Stimulated activated CD4-positive, alpha-beta T cell treated with anti-CD3 and anti-CD28 coated beads, TNF-alpha, amount 100 ng/mL, for 48 hours (primary cell): ENCODE measurements at regions not wholly inside any gene's neighbourhood (a gene's known extent, or its start where the extent isn't known, plus 50 kb on each side); places are given as distances from the start of the nearest gene placed in this dataset.
"Not testable (repeated sequence)": the region's sequence is repeated elsewhere in the genome, so short reads cannot be mapped to it uniquely, and the experiment has no call there.

ENCODE experiments used
- DNase-seq, 3 donors: peaks; one replicate each; pipeline ENCODE4 v3.0.0-alpha.2; 2020; ENCODE audit warnings: low read depth in 3 of 3

- no peak for DNase-seq
Observed at GRCh38 chr9:75457474-75458011, 369.2 kb downstream of the OSTF1 start.

GRCh38 chr9:75459311-75459710, 371.0 kb downstream of the OSTF1 start:
- DNase-seq = not testable (repeated sequence)

DNA sequence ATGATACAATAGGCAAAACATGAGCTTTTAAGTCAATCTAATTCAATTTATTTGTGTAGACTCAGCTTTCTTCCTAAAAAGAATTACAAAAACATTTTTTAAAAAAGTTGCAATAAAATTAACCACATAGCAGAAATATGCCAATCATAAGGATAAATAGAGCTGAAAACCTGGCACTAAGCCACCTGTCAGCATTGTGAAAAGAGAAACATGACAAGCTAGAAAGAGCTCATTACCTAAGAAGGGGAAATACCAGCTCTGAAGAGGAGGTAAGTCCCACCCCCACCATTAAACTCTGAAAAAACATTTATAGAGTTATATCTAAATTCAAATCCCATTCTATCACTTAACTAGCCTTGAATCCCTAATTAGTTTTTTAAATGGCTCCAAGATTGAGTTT, 372.9 kb downstream of the OSTF1 start:
- DNase-seq = no peak

DNA sequence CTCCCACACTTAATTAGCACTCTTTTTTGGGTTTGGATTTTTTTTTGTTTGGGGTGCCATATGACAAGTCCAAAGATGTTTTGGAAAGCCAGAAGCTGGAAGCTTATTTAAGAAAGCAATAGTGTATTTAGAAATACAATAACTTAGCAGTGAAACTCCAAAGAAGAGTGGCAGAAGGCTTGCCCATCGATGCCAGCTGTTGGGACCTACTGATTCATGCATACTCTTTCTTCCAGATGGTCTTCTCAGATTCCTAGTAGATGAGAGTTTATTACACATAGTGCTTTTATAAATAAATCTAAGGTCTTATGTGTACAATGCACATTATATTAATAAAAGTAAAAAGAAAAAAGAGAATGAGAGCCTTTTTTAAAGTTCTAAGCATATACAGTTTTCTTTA, 374.6 kb downstream of the OSTF1 start:
- no peak for DNase-seq

GRCh38 chr9:75463871-75464270, 375.6 kb downstream of the OSTF1 start:
- no peak for DNase-seq

GRCh38 chr9:75464726-75465125, 376.4 kb downstream of the OSTF1 start:
- DNase-seq = no peak

DNA sequence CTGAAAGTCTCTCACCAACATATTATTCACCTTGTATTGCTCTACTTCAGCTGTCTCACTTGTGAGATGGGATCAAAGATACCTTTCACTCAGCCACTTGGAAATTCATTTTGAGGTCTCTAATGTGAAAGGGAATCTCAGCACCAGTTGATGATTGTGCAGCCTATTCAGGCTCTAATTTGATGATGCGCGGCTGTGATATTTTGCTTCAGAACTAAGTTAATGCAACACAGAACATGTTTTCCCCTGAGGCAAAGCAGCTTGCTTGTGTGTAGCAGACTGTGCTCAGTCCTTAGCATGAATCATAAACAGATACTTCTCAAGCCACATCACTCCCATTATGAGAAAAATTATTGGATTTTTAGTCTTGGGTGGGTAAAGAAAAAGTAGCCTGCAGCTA, 378.8 kb downstream of the OSTF1 start:
- DNase-seq = no peak

DNA sequence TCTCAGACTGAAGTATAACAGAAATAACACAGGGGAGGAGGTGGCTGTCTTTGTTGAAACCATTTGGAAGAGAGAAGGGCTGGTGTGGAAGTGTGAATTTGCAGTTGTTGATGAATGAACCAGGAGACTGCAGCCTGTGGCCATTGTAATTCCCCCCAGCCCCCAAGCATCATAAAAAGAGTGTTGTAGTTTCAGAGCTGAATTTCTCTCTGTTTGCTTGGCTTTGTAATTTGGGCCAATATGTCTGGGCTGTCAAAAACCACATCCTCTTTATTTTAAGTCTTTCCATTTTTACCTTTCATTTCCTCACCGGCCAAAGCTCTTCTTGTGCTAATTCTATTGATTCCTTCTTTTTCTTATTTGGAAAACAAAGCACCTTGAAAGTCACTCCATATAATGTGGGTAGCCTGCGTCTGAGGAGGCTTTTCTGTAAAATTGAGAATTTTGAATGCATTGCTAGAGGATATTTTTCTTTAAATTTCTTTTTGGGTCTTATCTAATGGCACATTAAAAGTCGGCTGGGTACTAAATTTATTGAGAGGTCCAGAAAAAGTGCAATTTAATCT, 383.3 kb downstream of the OSTF1 start:
- no peak for DNase-seq

GRCh38 chr9:75482566-75482965, 394.3 kb downstream of the OSTF1 start:
- no peak for DNase-seq

GRCh38 chr9:75483636-75484035, 395.3 kb downstream of the OSTF1 start:
- no peak for DNase-seq

DNA sequence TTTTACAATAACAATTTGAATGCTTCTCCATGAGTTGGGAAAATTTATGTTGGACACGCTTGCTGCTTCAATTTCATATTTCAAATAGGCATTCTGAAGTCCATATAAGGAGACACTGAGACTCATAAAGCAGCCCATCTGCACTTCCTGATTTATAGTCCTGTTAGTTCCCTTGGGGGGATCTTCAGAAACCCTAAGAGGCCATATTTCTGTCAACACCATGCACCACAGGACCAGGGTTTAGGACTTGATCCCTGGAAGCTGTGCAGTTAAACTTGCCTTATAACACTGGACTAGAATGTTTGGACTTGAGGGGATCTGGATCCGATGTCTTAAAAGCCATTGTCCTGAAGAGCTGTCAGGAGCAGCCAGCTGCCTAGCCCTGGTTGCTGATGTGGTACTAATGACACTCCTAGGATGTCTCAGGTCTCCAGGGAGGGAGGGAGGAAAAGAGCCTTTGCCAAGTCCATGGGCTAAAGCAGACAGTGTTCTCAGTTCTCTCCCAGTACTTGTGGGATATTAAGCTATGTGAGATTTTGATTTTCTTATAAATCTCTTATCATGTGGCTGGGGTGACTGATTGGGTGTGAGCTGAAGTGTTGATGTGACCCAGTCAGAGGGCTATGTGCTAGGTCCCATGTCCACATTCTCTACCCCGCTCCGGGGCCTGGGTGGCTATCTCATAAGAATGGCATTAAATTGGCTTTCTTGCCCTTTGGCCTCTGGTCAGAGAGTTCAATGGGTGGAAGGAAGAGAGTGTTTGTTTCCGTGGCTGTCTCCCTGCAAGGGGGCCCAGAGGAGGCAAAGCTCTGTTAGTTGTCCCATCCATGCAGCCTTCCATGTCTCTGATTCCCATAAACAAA, 399.8 kb downstream of the OSTF1 start:
- DNase-seq = no peak

DNA sequence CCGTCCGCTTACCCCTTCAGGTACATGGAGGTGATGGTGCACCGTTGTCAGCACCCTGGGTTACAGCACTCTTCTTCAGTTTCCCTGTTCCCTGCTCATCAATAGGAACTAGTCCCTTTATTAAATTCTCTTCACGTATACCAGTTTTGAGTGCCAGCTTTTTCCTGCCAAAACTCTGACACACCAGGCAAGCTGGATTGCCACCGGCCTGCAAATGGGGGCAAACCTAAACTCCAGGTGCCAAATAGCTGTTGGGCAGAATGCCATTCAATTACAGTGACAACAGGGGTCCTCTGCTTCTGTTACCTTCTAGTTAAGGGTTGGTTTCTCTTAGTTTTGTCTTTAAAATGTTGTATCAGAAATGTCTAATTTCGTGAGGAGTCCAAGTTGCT, 400.4 kb downstream of the OSTF1 start:
- no peak for DNase-seq

GRCh38 chr9:75490326-75490725, 400.1 kb upstream of the PCSK5 start:
- DNase-seq = no peak

DNA sequence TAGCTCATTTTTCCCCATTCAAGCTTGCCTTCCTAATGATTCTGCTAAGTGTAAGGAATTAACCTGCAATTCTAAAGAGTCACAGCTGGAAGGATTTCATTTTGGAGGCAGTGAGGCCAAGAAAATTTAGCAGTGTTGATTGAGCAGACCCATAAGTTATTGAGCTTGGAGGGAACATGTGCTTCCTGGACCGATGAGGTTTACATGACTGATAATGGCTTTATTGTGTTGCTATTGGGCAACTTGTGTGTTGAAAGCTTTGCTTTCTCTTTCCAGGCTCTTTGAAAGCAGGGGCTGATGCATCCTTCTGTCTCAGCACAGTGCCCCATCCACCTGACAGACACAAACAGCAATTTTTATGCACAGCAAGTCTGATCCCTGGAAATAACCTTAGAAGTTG, 398.9 kb upstream of the PCSK5 start:
- no peak for DNase-seq

DNA sequence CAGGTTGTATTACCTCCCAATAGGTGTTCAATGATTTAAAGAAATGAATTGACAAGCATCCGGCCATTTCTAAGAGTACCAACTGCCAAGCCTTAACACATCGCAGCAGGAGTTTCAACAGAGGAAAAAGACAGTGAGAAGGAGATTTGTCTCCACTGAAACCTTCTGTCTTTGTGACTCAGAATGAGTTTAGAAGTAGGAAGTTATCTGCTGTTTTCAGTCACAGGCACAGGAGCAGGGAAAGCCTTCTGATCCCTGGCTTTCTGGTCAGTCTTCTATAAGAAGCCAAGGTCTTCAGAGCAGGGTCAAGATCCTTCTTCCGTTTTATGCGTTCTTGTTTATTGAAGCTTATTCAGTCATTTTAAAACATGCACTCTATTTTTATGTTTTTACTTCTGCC, 390.7 kb upstream of the PCSK5 start:
- DNase-seq = no peak

GRCh38 chr9:75500479-75500878, 390.0 kb upstream of the PCSK5 start:
- no peak for DNase-seq

DNA sequence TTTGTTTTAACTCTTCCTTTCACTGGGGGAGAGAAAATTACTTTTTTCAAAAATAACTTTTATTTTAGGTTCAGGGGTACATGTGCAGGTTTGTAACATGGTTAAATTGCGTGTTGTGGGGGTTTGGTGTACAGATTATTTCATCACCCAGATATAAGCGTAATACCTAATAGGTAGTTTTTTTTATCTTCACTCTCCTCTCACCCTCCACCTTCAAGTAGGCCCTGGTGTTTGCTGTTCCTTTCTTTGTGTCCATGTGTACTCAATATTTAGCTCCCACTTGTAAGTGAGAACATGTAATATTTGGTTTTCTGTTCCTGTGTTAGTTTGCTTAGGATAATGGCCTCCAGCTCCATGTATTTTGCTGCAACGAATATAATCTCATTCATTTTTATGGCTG, 389.5 kb upstream of the PCSK5 start:
- not testable (repeated sequence) for DNase-seq

- DNase-seq = no peak
Observed at GRCh38 chr9:75504721-75505120, 385.8 kb upstream of the PCSK5 start.

- DNase-seq = no peak
Observed at GRCh38 chr9:75505654-75506053, 384.8 kb upstream of the PCSK5 start.

- DNase-seq = no peak
Observed at GRCh38 chr9:75529463-75529862, 361.0 kb upstream of the PCSK5 start.

DNA sequence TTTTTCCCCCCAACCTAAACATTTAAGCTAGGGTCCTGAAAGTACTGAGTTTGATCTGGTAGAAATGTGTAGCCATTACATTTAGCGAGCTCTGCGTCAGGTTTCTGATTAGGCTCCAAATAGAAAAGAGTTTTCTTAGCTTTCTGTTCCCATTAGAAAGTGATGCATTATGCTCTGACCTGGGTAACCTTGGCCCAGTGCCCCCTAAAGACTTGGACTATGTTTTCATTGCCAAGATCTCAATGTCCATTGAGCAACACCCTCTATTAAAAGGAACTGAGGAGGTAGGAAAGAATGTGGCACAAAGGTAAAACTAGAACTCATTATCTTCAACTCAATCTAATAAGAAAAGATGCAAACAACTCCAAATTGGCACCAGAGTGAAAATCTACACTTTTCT, 358.9 kb upstream of the PCSK5 start:
- no peak for DNase-seq

GRCh38 chr9:75532233-75533050, 358.0 kb upstream of the PCSK5 start:
- DNase-seq = no peak
